Activated T-cell treated with anti-CD3 and anti-CD28 coated beads for 24 hours (primary cell): ENCODE measurements at regions not wholly inside any gene's neighbourhood (a gene's known extent, or its start where the extent isn't known, plus 50 kb on each side); places are given as distances from the start of the nearest gene placed in this dataset.
"Not testable (repeated sequence)": the region's sequence is repeated elsewhere in the genome, so short reads cannot be mapped to it uniquely, and the experiment has no call there.

Experiments
- DNase-seq: peaks from one replicate; pipeline ENCODE4 v3.0.0-alpha.2; 2020; ENCODE audit warnings: low read depth

- no peak for DNase-seq
Observed at GRCh38 chr5:163789870-163790269, 284.5 kb downstream of the MAT2B start.

GRCh38 chr5:163790497-163790896, 285.1 kb downstream of the MAT2B start:
- DNase-seq = no peak

- no peak for DNase-seq
Observed at GRCh38 chr5:163794993-163795392, 289.6 kb downstream of the MAT2B start.

- DNase-seq = no peak
Observed at GRCh38 chr5:163807781-163808180, 302.4 kb downstream of the MAT2B start.

GRCh38 chr5:163809473-163809872, 304.1 kb downstream of the MAT2B start:
- DNase-seq = no peak

- no peak for DNase-seq
Observed at GRCh38 chr5:163813900-163814299, 308.5 kb downstream of the MAT2B start.

- no peak for DNase-seq
Observed at GRCh38 chr5:163815240-163815791, 309.9 kb downstream of the MAT2B start.

- DNase-seq = no peak
Observed at GRCh38 chr5:163821142-163821541, 315.7 kb downstream of the MAT2B start.

GRCh38 chr5:163822548-163822947, 317.1 kb downstream of the MAT2B start:
- no peak for DNase-seq

- DNase-seq = no peak
Observed at GRCh38 chr5:163825661-163826060, 320.2 kb downstream of the MAT2B start.

- no peak for DNase-seq
Observed at GRCh38 chr5:163826201-163826600, 320.8 kb downstream of the MAT2B start.

- no peak for DNase-seq
Observed at GRCh38 chr5:163832155-163832554, 326.7 kb downstream of the MAT2B start.

- DNase-seq = no peak
Observed at GRCh38 chr5:163838738-163839137, 333.3 kb downstream of the MAT2B start.

GRCh38 chr5:163846512-163846911, 341.1 kb downstream of the MAT2B start:
- DNase-seq = no peak

- DNase-seq = no peak
Observed at GRCh38 chr5:163855754-163856153, 350.3 kb downstream of the MAT2B start.

GRCh38 chr5:163861670-163862069, 356.3 kb downstream of the MAT2B start:
- no peak for DNase-seq

GRCh38 chr5:163867324-163867723, 361.9 kb downstream of the MAT2B start:
- no peak for DNase-seq

GRCh38 chr5:163867738-163868137, 362.3 kb downstream of the MAT2B start:
- no peak for DNase-seq

- no peak for DNase-seq
Observed at GRCh38 chr5:163869581-163869980, 364.2 kb downstream of the MAT2B start.

GRCh38 chr5:163870441-163870840, 365.0 kb downstream of the MAT2B start:
- no peak for DNase-seq

- DNase-seq = no peak
Observed at GRCh38 chr5:163874431-163874830, 369.0 kb downstream of the MAT2B start.

- DNase-seq = not testable (repeated sequence)
Observed at GRCh38 chr5:163874912-163875311, 369.5 kb downstream of the MAT2B start.

- DNase-seq = no peak
Observed at GRCh38 chr5:163877865-163878264, 372.4 kb downstream of the MAT2B start.

GRCh38 chr5:163878490-163878889, 373.1 kb downstream of the MAT2B start:
- no peak for DNase-seq

GRCh38 chr5:163880302-163880701, 374.9 kb downstream of the MAT2B start:
- no peak for DNase-seq
